ENCODE measurements at regions not wholly inside any gene's neighbourhood (a gene's known extent, or its start where the extent isn't known, plus 50 kb on each side); places are given as distances from the start of the nearest gene placed in this dataset.

- TF ChIP-seq, protein P1, sequence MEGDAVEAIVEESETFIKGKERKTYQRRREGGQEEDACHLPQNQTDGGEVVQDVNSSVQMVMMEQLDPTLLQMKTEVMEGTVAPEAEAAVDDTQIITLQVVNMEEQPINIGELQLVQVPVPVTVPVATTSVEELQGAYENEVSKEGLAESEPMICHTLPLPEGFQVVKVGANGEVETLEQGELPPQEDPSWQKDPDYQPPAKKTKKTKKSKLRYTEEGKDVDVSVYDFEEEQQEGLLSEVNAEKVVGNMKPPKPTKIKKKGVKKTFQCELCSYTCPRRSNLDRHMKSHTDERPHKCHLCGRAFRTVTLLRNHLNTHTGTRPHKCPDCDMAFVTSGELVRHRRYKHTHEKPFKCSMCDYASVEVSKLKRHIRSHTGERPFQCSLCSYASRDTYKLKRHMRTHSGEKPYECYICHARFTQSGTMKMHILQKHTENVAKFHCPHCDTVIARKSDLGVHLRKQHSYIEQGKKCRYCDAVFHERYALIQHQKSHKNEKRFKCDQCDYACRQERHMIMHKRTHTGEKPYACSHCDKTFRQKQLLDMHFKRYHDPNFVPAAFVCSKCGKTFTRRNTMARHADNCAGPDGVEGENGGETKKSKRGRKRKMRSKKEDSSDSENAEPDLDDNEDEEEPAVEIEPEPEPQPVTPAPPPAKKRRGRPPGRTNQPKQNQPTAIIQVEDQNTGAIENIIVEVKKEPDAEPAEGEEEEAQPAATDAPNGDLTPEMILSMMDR (conservative IDR thresholded peaks at IDR 0.05; ENCODE audit: low read length) = no peak
- TF ChIP-seq EZH2phosphoT487 (IDR thresholded peaks at IDR 0.05; ENCODE audit: borderline replicate concordance, low read depth, low read length) = no peak
Observed at GRCh38 chr14:101075801-101076413, 172.4 kb upstream of the RTL1 start.

Measured in OCI-LY7 (cell line).